SK-N-SH (cell line): ENCODE measurements at regions not wholly inside any gene's neighbourhood (a gene's known extent, or its start where the extent isn't known, plus 50 kb on each side); places are given as distances from the start of the nearest gene placed in this dataset.

Experiments
- CTCF ChIA-PET: fragments of 300-600, 350-600 bp; formaldehyde crosslinking; extraction: SDS; loops from one replicate; lab custom pipeline; 2021; lab: Yijun Ruan, JAX
- POLR2A ChIA-PET: fragments of 350-600 bp; sonication (Branson Sonifier 250); formaldehyde crosslinking; extraction: SDS; loops from one replicate; lab custom pipeline; 2020; ENCODE audit warnings: antibody characterized with exemption, inconsistent platforms; lab: Yijun Ruan, JAX
- DNase-seq: peaks from one replicate; pipeline ENCODE4 v3.0.0; 2012
- H2AFZ ChIP-seq: fragments of 200-600 bp; sonication (generic); 2 replicates; pipeline ENCODE4 v1.8.1; 2016; ENCODE audit warnings: antibody characterized with exemption, mild to moderate bottlenecking, low read depth
- H3F3A ChIP-seq: fragments of 200-600 bp; sonication (generic); replicated peaks from 2 replicates; pipeline ENCODE3; 2016; ENCODE audit warnings: antibody characterized with exemption, mild to moderate bottlenecking; ENCODE audit not compliant: insufficient read depth
- H3K27ac ChIP-seq, 2 experiments: fragments of 200-500 bp in 1 of 2; fragments of 200-600 bp in 1 of 2; sonication (Bioruptor generic) in 1 of 2; sonication (generic), shearing (Covaris generic) in 1 of 2; 2 replicates each; pipeline versions ENCODE4 v1.5.1 to v1.6.1; 2014 to 2016; ENCODE audit warnings: low read depth in 2 of 2, inconsistent platforms in 1 of 2, low read length in 1 of 2, mild to moderate bottlenecking in 1 of 2, mixed read lengths in 1 of 2
- H3K27me3 ChIP-seq: fragments of 200-600 bp; sonication (generic), shearing (Covaris generic); 2 replicates; pipeline ENCODE4 v1.6.1; 2016; ENCODE audit warnings: mixed run types; ENCODE audit not compliant: insufficient read depth
- H3K36me3 ChIP-seq, 2 experiments: fragments of 200-500 bp in 1 of 2; fragments of 200-600 bp in 1 of 2; sonication (Bioruptor generic) in 1 of 2; sonication (generic) in 1 of 2; replicated peaks in 1 of 2; 2 replicates each; pipeline versions ENCODE3 to v1.5.1; 2014 to 2016; ENCODE audit warnings: low read length in 1 of 2, mild to moderate bottlenecking in 1 of 2; ENCODE audit not compliant: insufficient read depth in 2 of 2, control insufficient read depth in 1 of 2
- H3K4me1 ChIP-seq, 2 experiments: fragments of 200-500 bp in 1 of 2; fragments of 200-600 bp in 1 of 2; sonication (Bioruptor generic) in 1 of 2; sonication (generic), shearing (Covaris generic) in 1 of 2; 2 replicates each; pipeline versions ENCODE4 v1.5.1 to v1.6.1; 2014 to 2016; ENCODE audit warnings: low read depth in 1 of 2, low read length in 1 of 2, mixed run types in 1 of 2; ENCODE audit not compliant: insufficient read depth in 2 of 2, control insufficient read depth in 1 of 2
- H3K4me2 ChIP-seq: fragments of 200-600 bp; sonication (generic), shearing (Covaris generic); 2 replicates; pipeline ENCODE4 v1.6.1; 2017; ENCODE audit warnings: mixed run types
- H3K4me3 ChIP-seq, 2 experiments: fragments of 200-500 bp in 1 of 2; fragments of 200-600 bp in 1 of 2; sonication (Bioruptor generic) in 1 of 2; sonication (generic), shearing (Covaris generic) in 1 of 2; 2 replicates each; pipeline versions ENCODE4 v1.5.1 to v1.8.1; 2014 to 2016; ENCODE audit warnings: low read depth in 2 of 2, inconsistent platforms in 1 of 2, low read length in 1 of 2, mild to moderate bottlenecking in 1 of 2, mixed read lengths in 1 of 2, moderate library complexity in 1 of 2
- H3K79me2 ChIP-seq: fragments of 200-600 bp; sonication (generic); 2 replicates; pipeline ENCODE4 v1.8.1; 2017; ENCODE audit warnings: mild to moderate bottlenecking; ENCODE audit not compliant: insufficient read depth
- H3K9ac ChIP-seq: fragments of 200-600 bp; sonication (generic); 2 replicates; pipeline ENCODE4 v1.6.1; 2017; ENCODE audit warnings: mixed run types
- H3K9me2 ChIP-seq: fragments of 200-600 bp; sonication (generic); 2 replicates; pipeline ENCODE4 v1.6.1; 2017; ENCODE audit warnings: mixed run types
- H3K9me3 ChIP-seq: fragments of 200-600 bp; sonication (generic); 2 replicates; pipeline ENCODE4 v1.6.1; 2017; ENCODE audit warnings: mixed run types, mild to moderate bottlenecking, moderate library complexity
- H4K20me1 ChIP-seq: fragments of 200-600 bp; sonication (generic); 2 replicates; pipeline ENCODE4 v1.6.1; 2017; ENCODE audit warnings: mild to moderate bottlenecking, mixed run types; ENCODE audit not compliant: insufficient read depth
- CTCF ChIP-seq: fragments of 200-600 bp; sonication (generic); IDR thresholded peaks from 2 replicates; pipeline ENCODE4 v1.6.1; 2017; ENCODE audit warnings: antibody characterized with exemption, mild to moderate bottlenecking, moderate library complexity
- GATA2 ChIP-seq: sonication (generic); formaldehyde crosslinking; IDR thresholded peaks from 2 replicates; pipeline ENCODE4 v1.5.0; 2020; ENCODE audit warnings: mild to moderate bottlenecking, missing genetic modification reagents
- IRF3 ChIP-seq: fragments of 150-350 bp; IDR thresholded peaks from 2 replicates; pipeline ENCODE4 v1.6.1; 2016; ENCODE audit warnings: mild to moderate bottlenecking, low read depth, low read length
- POLR2AphosphoS5 ChIP-seq: IDR thresholded peaks from 2 replicates; pipeline ENCODE4 v1.6.1; 2012; ENCODE audit warnings: low read depth, low read length
- RAD21 ChIP-seq: IDR thresholded peaks from 2 replicates; pipeline ENCODE4 v1.6.1; 2012; ENCODE audit warnings: mild to moderate bottlenecking, low read length
- RCOR1 ChIP-seq: fragments of 150-350 bp; IDR thresholded peaks from 2 replicates; pipeline ENCODE4 v1.6.1; 2017; ENCODE audit warnings: antibody characterized with exemption, low read length
- RXRA ChIP-seq: IDR thresholded peaks from 2 replicates; pipeline ENCODE4 v1.4.0; 2012; ENCODE audit warnings: low read depth, mild to moderate bottlenecking, borderline replicate concordance
- TEAD4 ChIP-seq: IDR thresholded peaks from 2 replicates; pipeline ENCODE4 v1.4.0; 2012; ENCODE audit warnings: mild to moderate bottlenecking, borderline replicate concordance; ENCODE audit not compliant: insufficient read depth
- ZBTB33 ChIP-seq: IDR thresholded peaks from 2 replicates; pipeline ENCODE4 v1.4.0; 2012; ENCODE audit warnings: low read depth, borderline replicate concordance
- WGBS: methylation state at CpG from one replicate; pipeline ENCODE4 v1.1.6; 2017; ENCODE audit warnings: low lambda C conversion rate; 5-methylcytosine and 5-hydroxymethylcytosine counted together

- H2AFZ ChIP-seq: no peak overlapping the region
- peaks cover 3% of the 10 kb centered on the region; the same call in 1 of the 2 replicates for H3K27me3 ChIP-seq
- no peak overlapping the region for H3K27ac ChIP-seq
- TF ChIP-seq TEAD4 (no peak), POLR2AphosphoS5 (no peak), CTCF (no peak), RAD21 (no peak), RCOR1 (no peak), IRF3 (no peak)
- H3K4me1 ChIP-seq: peaks cover 4 to 11% of the 10 kb centered on the region in 2 experiments; a peak in 2 of 4 replicates
- H3F3A ChIP-seq: no peaks in the 10 kb centered on the region
- H4K20me1 ChIP-seq: no peaks in the 10 kb centered on the region
- H3K9me3 ChIP-seq: no peaks in the 10 kb centered on the region
- CTCF ChIA-PET: interaction anchor here (8.2 kb wide), 1 partner anchor 17 kb away, joined by 85 read pairs; no protein-coding TSS in a partner anchor
- POLR2A ChIA-PET: no interaction called here
- H3K36me3 ChIP-seq: no peaks in the 10 kb centered on the region
- H3K79me2 ChIP-seq: no peaks in the 10 kb centered on the region
- no peak overlapping the region for H3K4me3 ChIP-seq
- no peak for DNase-seq
- no peak overlapping the region for H3K4me2 ChIP-seq
- H3K9me2 ChIP-seq: no peaks in the 10 kb centered on the region
- 0% methylated on average over 1 of the region's 1 CpG for WGBS
- no peak overlapping the region for H3K9ac ChIP-seq
These were observed 115.3 kb upstream of the RBBP8 start for GRCh38 chr18:22817844-22818243.

- 55% methylated on average over 3 of the region's 3 CpGs for WGBS
- DNase-seq: no peak
- CTCF ChIA-PET: interaction anchor here (1.0 to 2.3 kb wide), 5 partner anchors 8 to 557 kb away, joined by 3 to 10 read pairs (median 4); no protein-coding TSS in a partner anchor
- H2AFZ ChIP-seq: 0 out of 2 replicates have a peak overlapping the region, but pooled peaks have one; percentile 17
- H3K4me2 ChIP-seq: no peak overlapping the region
- no peak overlapping the region for H3K4me3 ChIP-seq
- no peaks in the 10 kb centered on the region for H3K9me3 ChIP-seq
- no peak overlapping the region for H3K9ac ChIP-seq
- no peak overlapping the region for H3K27ac ChIP-seq
- no peaks in the 10 kb centered on the region for H3K36me3 ChIP-seq
- H3K27me3 ChIP-seq: no peaks in the 10 kb centered on the region
- TF ChIP-seq ZBTB33 (no peak), GATA2 (CRISPR knock-in tag) (no peak), RXRA (no peak), RAD21 (no peak)
- no peaks in the 10 kb centered on the region for H4K20me1 ChIP-seq
- no peaks in the 10 kb centered on the region for H3K9me2 ChIP-seq
- POLR2A ChIA-PET: no interaction called here
- no peaks in the 10 kb centered on the region for H3K79me2 ChIP-seq
- no peaks in the 10 kb centered on the region for H3F3A ChIP-seq
- H3K4me1 ChIP-seq: peaks cover 0 to 7% of the 10 kb centered on the region in 2 experiments; a peak in 2 of 4 replicates
These were observed 111.1 kb upstream of the RBBP8 start for GRCh38 chr18:22822024-22822423.
